ENCODE measurements at regions not wholly inside any gene's neighbourhood (a gene's known extent, or its start where the extent isn't known, plus 50 kb on each side); places are given as distances from the start of the nearest gene placed in this dataset.

DNA sequence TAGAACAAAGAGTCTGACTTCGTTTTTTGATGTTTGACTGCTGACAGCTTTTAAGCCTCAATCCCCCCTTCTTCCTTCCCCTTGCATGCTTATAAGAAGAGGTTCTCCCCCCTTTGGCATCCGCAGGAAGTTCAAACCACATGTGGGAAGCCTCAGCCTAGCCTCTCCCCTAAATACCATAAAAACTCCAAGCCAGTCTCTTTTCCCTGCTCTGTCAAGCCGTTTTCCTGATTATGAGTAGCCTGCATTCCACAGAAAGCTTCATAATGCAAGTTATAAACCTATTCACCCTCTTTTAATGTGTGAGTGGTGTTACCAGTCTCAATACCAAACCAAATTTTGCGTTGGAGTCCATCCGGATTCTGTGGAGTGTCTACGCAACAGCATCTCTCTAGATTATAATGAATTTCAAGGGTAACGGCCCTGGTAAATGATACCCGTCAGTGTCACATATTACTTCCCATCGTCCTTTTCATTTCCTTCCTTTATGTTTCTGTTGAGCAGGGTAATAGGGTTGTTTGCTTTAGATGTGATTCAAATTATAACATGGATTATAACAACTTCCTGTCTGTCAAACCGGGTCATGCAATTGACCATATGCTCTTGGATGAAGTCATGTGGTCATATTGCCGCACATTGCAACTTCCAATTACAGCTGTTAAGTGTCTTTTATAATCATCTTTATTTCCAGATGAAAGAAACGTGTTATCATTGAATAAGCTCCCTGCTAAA, 717.5 kb downstream of the RWDD3 start:
- no peak overlapping the region for H3K27ac Mint-ChIP-seq
- Histone ChIP-seq H3K4me3 (ENCODE audit: low read length) (no peak overlapping the region), H3K27ac (ENCODE audit: low read length) (no peak overlapping the region), H3K27me3 (ENCODE audit: control insufficient read depth, insufficient read depth, low read length) (no peaks in the 10 kb centered on the region), H3K9me3 (ENCODE audit: control insufficient read depth, insufficient read depth, low read length) (no peaks in the 10 kb centered on the region), H3K4me1 (ENCODE audit: control insufficient read depth, insufficient read depth, low read length) (no peaks in the 10 kb centered on the region), H3K36me3 (ENCODE audit: control insufficient read depth, insufficient read depth, low read length) (no peaks in the 10 kb centered on the region)
- peaks cover 3% of the 10 kb centered on the region for H3K36me3 Mint-ChIP-seq
- H3K9me3 Mint-ChIP-seq: peaks cover 9 to 10% of the 10 kb centered on the region in 2 donors
- no peak for DNase-seq
- peaks cover 5 to 6% of the 10 kb centered on the region in 2 donors for H3K4me1 Mint-ChIP-seq
- intact Hi-C loops (cut with micrococcal nuclease): no loop called here
- no peak for ATAC-seq
- no peaks in the 10 kb centered on the region for H3K27me3 Mint-ChIP-seq (ENCODE audit: low read depth in 2 of 2)
- TF ChIP-seq, protein P1, sequence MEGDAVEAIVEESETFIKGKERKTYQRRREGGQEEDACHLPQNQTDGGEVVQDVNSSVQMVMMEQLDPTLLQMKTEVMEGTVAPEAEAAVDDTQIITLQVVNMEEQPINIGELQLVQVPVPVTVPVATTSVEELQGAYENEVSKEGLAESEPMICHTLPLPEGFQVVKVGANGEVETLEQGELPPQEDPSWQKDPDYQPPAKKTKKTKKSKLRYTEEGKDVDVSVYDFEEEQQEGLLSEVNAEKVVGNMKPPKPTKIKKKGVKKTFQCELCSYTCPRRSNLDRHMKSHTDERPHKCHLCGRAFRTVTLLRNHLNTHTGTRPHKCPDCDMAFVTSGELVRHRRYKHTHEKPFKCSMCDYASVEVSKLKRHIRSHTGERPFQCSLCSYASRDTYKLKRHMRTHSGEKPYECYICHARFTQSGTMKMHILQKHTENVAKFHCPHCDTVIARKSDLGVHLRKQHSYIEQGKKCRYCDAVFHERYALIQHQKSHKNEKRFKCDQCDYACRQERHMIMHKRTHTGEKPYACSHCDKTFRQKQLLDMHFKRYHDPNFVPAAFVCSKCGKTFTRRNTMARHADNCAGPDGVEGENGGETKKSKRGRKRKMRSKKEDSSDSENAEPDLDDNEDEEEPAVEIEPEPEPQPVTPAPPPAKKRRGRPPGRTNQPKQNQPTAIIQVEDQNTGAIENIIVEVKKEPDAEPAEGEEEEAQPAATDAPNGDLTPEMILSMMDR (IDR thresholded peaks at IDR 0.05): no peak
- no peak overlapping the region for H3K4me3 Mint-ChIP-seq
- WGBS (ENCODE audit: insufficient coverage): 4% methylated on average over 9 of the region's 12 CpGs

DNA sequence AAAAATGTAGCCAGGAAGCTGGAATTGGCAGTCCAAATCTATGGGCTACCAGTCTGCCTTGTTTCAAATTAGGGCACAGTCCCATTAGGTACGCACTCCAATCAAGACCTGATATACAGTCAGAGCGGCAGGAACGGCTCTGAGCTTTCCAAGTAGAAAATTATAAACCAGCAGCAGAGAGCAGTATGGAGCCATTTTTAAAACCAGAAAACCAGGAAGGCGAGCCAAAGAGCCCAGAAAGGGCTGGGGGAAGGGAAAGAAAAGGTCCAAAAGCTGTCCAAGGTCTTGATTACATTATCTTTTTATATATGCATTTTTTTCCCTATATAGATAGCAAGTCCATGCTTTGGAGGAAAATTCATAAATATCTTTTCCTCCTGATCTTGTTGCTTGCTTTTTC, 719.0 kb downstream of the RWDD3 start:
- no peak overlapping the region for H3K27ac ChIP-seq (ENCODE audit: low read length)
- H3K4me3 Mint-ChIP-seq: no peak overlapping the region
- H3K9me3 Mint-ChIP-seq: peaks cover 13 to 16% of the 10 kb centered on the region in 2 donors
- ATAC-seq (no peak), DNase-seq (no peak)
- H3K4me1 Mint-ChIP-seq: peaks cover 5 to 6% of the 10 kb centered on the region in 2 donors
- H3K27me3 ChIP-seq (ENCODE audit: control insufficient read depth, insufficient read depth, low read length): no peaks in the 10 kb centered on the region
- H3K36me3 ChIP-seq (ENCODE audit: control insufficient read depth, insufficient read depth, low read length): no peaks in the 10 kb centered on the region
- intact Hi-C loops (cut with micrococcal nuclease): no loop called here
- 30% methylated on average over 3 of the region's 4 CpGs for WGBS (ENCODE audit: insufficient coverage)
- H3K27ac Mint-ChIP-seq: no peak overlapping the region
- no peaks in the 10 kb centered on the region for H3K9me3 ChIP-seq (ENCODE audit: control insufficient read depth, insufficient read depth, low read length)
- no peak overlapping the region for H3K4me3 ChIP-seq (ENCODE audit: low read length)
- no peaks in the 10 kb centered on the region for H3K4me1 ChIP-seq (ENCODE audit: control insufficient read depth, insufficient read depth, low read length)
- H3K36me3 Mint-ChIP-seq: peaks cover 8% of the 10 kb centered on the region
- H3K27me3 Mint-ChIP-seq (ENCODE audit: low read depth in 2 of 2): no peaks in the 10 kb centered on the region
- TF ChIP-seq, protein P1 (IDR thresholded peaks at IDR 0.05): no peak

DNA sequence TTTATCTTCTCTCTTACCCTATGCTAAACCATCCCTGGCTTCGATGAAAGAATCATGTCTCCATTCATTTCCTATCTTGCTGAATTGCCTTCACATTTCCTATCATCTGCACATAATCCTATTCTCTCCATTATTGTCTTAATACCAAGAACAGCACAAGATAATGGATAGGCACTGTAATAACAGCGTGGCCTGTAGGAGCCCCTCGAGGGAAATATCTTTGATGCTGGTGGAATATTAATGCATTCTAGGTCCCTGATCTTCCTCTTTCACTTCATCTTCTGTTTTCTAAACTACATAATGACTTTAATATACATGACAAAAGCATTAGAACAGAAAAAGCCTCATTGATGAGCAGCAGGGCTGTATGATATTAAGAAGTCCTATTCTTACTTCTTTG, 720.6 kb downstream of the RWDD3 start:
- no peaks in the 10 kb centered on the region for H3K36me3 ChIP-seq (ENCODE audit: control insufficient read depth, insufficient read depth, low read length)
- Mint-ChIP-seq H3K4me1 (peaks cover 5 to 6% of the 10 kb centered on the region in 2 donors), H3K27ac (no peak overlapping the region), H3K27me3 (ENCODE audit: low read depth in 2 of 2) (no peaks in the 10 kb centered on the region), H3K9me3 (peaks cover 15 to 16% of the 10 kb centered on the region in 2 donors), H3K4me3 (no peak overlapping the region), H3K36me3 (peaks cover 8% of the 10 kb centered on the region)
- no peaks in the 10 kb centered on the region for H3K9me3 ChIP-seq (ENCODE audit: control insufficient read depth, insufficient read depth, low read length)
- 85% methylated on average over 1 of the region's 3 CpGs for WGBS (ENCODE audit: insufficient coverage)
- intact Hi-C loops (cut with micrococcal nuclease): no loop called here
- H3K27ac ChIP-seq (ENCODE audit: low read length): no peak overlapping the region
- DNase-seq (no peak), ATAC-seq (no peak)
- TF ChIP-seq, protein P1 (IDR thresholded peaks at IDR 0.05): no peak
- H3K4me3 ChIP-seq (ENCODE audit: low read length): no peak overlapping the region
- no peaks in the 10 kb centered on the region for H3K27me3 ChIP-seq (ENCODE audit: control insufficient read depth, insufficient read depth, low read length)
- no peaks in the 10 kb centered on the region for H3K4me1 ChIP-seq (ENCODE audit: control insufficient read depth, insufficient read depth, low read length)

DNA sequence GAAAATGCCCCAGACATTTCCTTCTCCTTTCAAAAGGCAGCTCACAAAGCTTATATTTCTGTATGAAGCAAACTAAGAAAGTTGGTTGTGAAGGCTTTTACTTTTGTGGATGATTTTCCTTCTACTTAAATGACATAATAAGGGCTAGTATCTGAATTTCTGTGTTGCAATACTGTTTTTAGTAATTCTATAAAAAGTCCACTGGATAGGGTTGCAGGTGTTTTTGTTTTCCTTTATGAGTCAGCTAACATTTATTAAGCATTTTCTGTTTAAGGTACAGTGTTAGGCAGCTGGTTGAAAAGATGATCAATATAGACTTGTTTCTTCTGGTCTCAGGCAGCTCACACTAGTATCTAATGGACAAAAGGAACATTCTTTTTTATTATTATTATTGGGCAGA, 722.2 kb downstream of the RWDD3 start:
- no peak overlapping the region for H3K4me3 ChIP-seq (ENCODE audit: low read length)
- no peak for DNase-seq
- H3K9me3 ChIP-seq (ENCODE audit: control insufficient read depth, insufficient read depth, low read length): no peaks in the 10 kb centered on the region
- TF ChIP-seq, protein P1 (IDR thresholded peaks at IDR 0.05): no peak
- H3K9me3 Mint-ChIP-seq: peaks cover 14 to 15% of the 10 kb centered on the region in 2 donors
- H3K4me1 ChIP-seq (ENCODE audit: control insufficient read depth, insufficient read depth, low read length): no peaks in the 10 kb centered on the region
- no peak overlapping the region for H3K4me3 Mint-ChIP-seq
- intact Hi-C loops (cut with micrococcal nuclease): no loop called here
- H3K36me3 Mint-ChIP-seq: peaks cover 8% of the 10 kb centered on the region
- no peak overlapping the region for H3K27ac Mint-ChIP-seq
- peaks cover 4 to 6% of the 10 kb centered on the region in 2 donors for H3K4me1 Mint-ChIP-seq
- H3K27me3 ChIP-seq (ENCODE audit: control insufficient read depth, insufficient read depth, low read length): no peaks in the 10 kb centered on the region
- H3K27ac ChIP-seq (ENCODE audit: low read length): no peak overlapping the region
- no peaks in the 10 kb centered on the region for H3K36me3 ChIP-seq (ENCODE audit: control insufficient read depth, insufficient read depth, low read length)
- H3K27me3 Mint-ChIP-seq (ENCODE audit: low read depth in 2 of 2): no peaks in the 10 kb centered on the region
- no peak for ATAC-seq
